ENCODE measurements at regions not wholly inside any gene's neighbourhood (a gene's known extent, or its start where the extent isn't known, plus 50 kb on each side); places are given as distances from the start of the nearest gene placed in this dataset.

- TF ChIP-seq CTCF (IDR thresholded peaks at IDR 0.05) (no peak), POLR2A (IDR thresholded peaks at IDR 0.05) (no peak), POLR2AphosphoS5 (IDR thresholded peaks at IDR 0.05; ENCODE audit: insufficient read depth in 1 of 2, low read depth in 1 of 2) (no peak)
Measured at GRCh38 chr10:3418041-3418754, 245.6 kb upstream of the PITRM1 start.

Measured in vagina (tissue), 2 donors.